GM12878 (cell line): ENCODE measurements at regions not wholly inside any gene's neighbourhood (a gene's known extent, or its start where the extent isn't known, plus 50 kb on each side); places are given as distances from the start of the nearest gene placed in this dataset.

Experiments used
- ATAC-seq: fragments of 200-7000 bp; cut with Tn5 transposase; 3 replicates; pipeline ENCODE4 v1.9.1; 2020; ENCODE audit warnings: mild to moderate bottlenecking, moderate library complexity
- BruUV-seq: library from RNA; stranded (reverse); fragments of 400-500 nt; replicated peaks from 2 replicates; lab custom pipeline; 2021; lab: Mats Ljungman, UMichigan
- CTCF ChIA-PET: fragments of 300-600 bp; sonication (Branson Sonifier 250); formaldehyde crosslinking; extraction: SDS; loops from one replicate; lab custom pipeline; 2021; ENCODE audit warnings: inconsistent platforms; lab: Yijun Ruan, JAX
- POLR2A ChIA-PET: fragments of 350-600 bp; formaldehyde crosslinking; extraction: SDS; loops from one replicate; lab custom pipeline; 2021; ENCODE audit warnings: inconsistent platforms; lab: Charles Lee
- RAD21 ChIA-PET: fragments of 300-600 bp; sonication (Branson Sonifier 250); formaldehyde crosslinking; loops from one replicate; lab custom pipeline; 2023; ENCODE audit warnings: antibody characterized with exemption; ENCODE audit not compliant: unreplicated experiment; lab: Charles Lee
- SMC1A ChIA-PET: fragments of 300-600 bp; sonication (Branson Sonifier 250); formaldehyde crosslinking; loops from one replicate; lab custom pipeline; 2023; ENCODE audit not compliant: unreplicated experiment, uncharacterized antibody; lab: Charles Lee
- DNase-seq: peaks from one replicate; pipeline ENCODE4 v3.0.0-alpha.2; 2011; ENCODE audit warnings: low read depth, low spot score
- FAIRE-seq: peaks from 3 replicates; lab custom pipeline; 2011; peaks lifted over from hg19 to GRCh38; lab: Jason Lieb, UNC
- H2AFZ ChIP-seq: 2 replicates; pipeline ENCODE4 v1.6.0; 2011; ENCODE audit warnings: low read depth, low read length, control low read depth; ENCODE audit not compliant: control insufficient read depth
- H3K27ac ChIP-seq: 2 replicates; pipeline ENCODE4 v1.5.1; 2011; ENCODE audit warnings: control low read depth; ENCODE audit not compliant: control insufficient read depth, insufficient read depth
- H3K27me3 ChIP-seq, 2 experiments: replicated peaks in 1 of 2; 2 replicates each; pipeline versions ENCODE4 v1.6.0 to v1.6.1; 2011; ENCODE audit warnings: low read length in 1 of 2; ENCODE audit not compliant: control insufficient read depth in 2 of 2, insufficient read depth in 2 of 2
- H3K36me3 ChIP-seq, 2 experiments: 2 replicates each; pipeline ENCODE4 v1.5.1; 2011; ENCODE audit warnings: low read length in 1 of 2; ENCODE audit not compliant: control insufficient read depth in 2 of 2, insufficient read depth in 2 of 2
- H3K4me1 ChIP-seq: 2 replicates; pipeline ENCODE4 v1.6.1; 2011; ENCODE audit warnings: mild to moderate bottlenecking, low read length, moderate library complexity, mixed read lengths; ENCODE audit not compliant: control insufficient read depth, insufficient read depth
- H3K4me2 ChIP-seq: 2 replicates; pipeline ENCODE4 v1.6.0; 2011; ENCODE audit warnings: control low read depth; ENCODE audit not compliant: control insufficient read depth, insufficient read depth
- H3K4me3 ChIP-seq: fragments of 200-600 bp; sonication (generic); 2 replicates; pipeline ENCODE4 v1.5.1; 2016
- H3K79me2 ChIP-seq: 2 replicates; pipeline ENCODE4 v1.6.0; 2011; ENCODE audit warnings: low read length; ENCODE audit not compliant: control insufficient read depth, insufficient read depth
- H3K9ac ChIP-seq: 2 replicates; pipeline ENCODE4 v1.8.0; 2011; ENCODE audit warnings: low read length, control low read depth, mixed read lengths; ENCODE audit not compliant: control insufficient read depth, insufficient read depth
- H3K9me3 ChIP-seq: replicated peaks from 3 replicates; pipeline ENCODE4 v1.5.1; 2011; ENCODE audit warnings: mild to moderate bottlenecking, low read length; ENCODE audit not compliant: control insufficient read depth, insufficient read depth
- H4K20me1 ChIP-seq: 2 replicates; pipeline ENCODE4 v1.6.0; 2011; ENCODE audit not compliant: control insufficient read depth, insufficient read depth
- BRCA1 ChIP-seq: IDR thresholded peaks from 2 replicates; pipeline ENCODE4 v1.6.1; 2011; ENCODE audit warnings: low read depth, low read length, improper control_type of control experiment
- CBX3 ChIP-seq: fragments of 200-600 bp; sonication (generic); IDR thresholded peaks from 2 replicates; pipeline ENCODE4 v1.6.1; 2016; ENCODE audit warnings: low read depth, borderline replicate concordance
- CEBPZ ChIP-seq: fragments of 150-350 bp; IDR thresholded peaks from 2 replicates; pipeline ENCODE4 v1.6.1; 2016; ENCODE audit warnings: low read depth, low read length
- ETV6 ChIP-seq, 2 experiments: fragments of 450-650 bp in 1 of 2; IDR thresholded peaks in 1 of 2; conservative IDR thresholded peaks in 1 of 2; 2 replicates each; pipeline ENCODE4 v1.6.1; 2014; ENCODE audit warnings: antibody characterized with exemption in 1 of 2, borderline replicate concordance in 1 of 2, low read depth in 1 of 2, mild to moderate bottlenecking in 1 of 2, moderate library complexity in 1 of 2
- FOXK2 ChIP-seq: fragments of 450-650 bp; IDR thresholded peaks from 2 replicates; pipeline ENCODE4 v1.6.1; 2017; ENCODE audit warnings: mild to moderate bottlenecking, moderate library complexity
- HDGF ChIP-seq: fragments of 450-650 bp; IDR thresholded peaks from 2 replicates; pipeline ENCODE4 v1.6.1; 2016; ENCODE audit warnings: antibody characterized with exemption
- IRF4 ChIP-seq: IDR thresholded peaks from 2 replicates; pipeline ENCODE4 v1.6.1; 2011; ENCODE audit warnings: low read depth, low read length
- NBN ChIP-seq: fragments of 450-650 bp; IDR thresholded peaks from 2 replicates; pipeline ENCODE4 v1.6.1; 2016
- NKRF ChIP-seq: fragments of 450-650 bp; conservative IDR thresholded peaks from 2 replicates; pipeline ENCODE4 v1.6.1; 2017; ENCODE audit warnings: mild to moderate bottlenecking, moderate library complexity
- SMAD1 ChIP-seq: fragments of 450-650 bp; IDR thresholded peaks from 2 replicates; pipeline ENCODE4 v1.6.1; 2018; ENCODE audit warnings: mild to moderate bottlenecking, low read depth; ENCODE audit not compliant: partially characterized antibody
- SPI1 ChIP-seq: IDR thresholded peaks from 2 replicates; pipeline ENCODE4 v1.6.1; 2011; ENCODE audit warnings: low read depth, mild to moderate bottlenecking, low read length, moderate library complexity, borderline replicate concordance; ENCODE audit not compliant: insufficient read depth
- SUPT20H ChIP-seq: IDR thresholded peaks from 2 replicates; pipeline ENCODE4 v1.6.1; 2011; ENCODE audit warnings: low read depth, mild to moderate bottlenecking, low read length, moderate library complexity, borderline replicate concordance; ENCODE audit not compliant: control insufficient read depth
- TCF12 ChIP-seq: IDR thresholded peaks from 2 replicates; pipeline ENCODE4 v1.6.1; 2011; ENCODE audit warnings: low read depth, mild to moderate bottlenecking, low read length
- USF2 ChIP-seq: IDR thresholded peaks from 2 replicates; pipeline ENCODE4 v1.6.1; 2011; ENCODE audit warnings: low read depth, low read length, improper control_type of control experiment, borderline replicate concordance
- WGBS: methylation state at CpG from one replicate; pipeline ENCODE4 v1.1.6; 2016; ENCODE audit warnings: low lambda C conversion rate; ENCODE audit not compliant: insufficient replicate concordance, insufficient coverage; ENCODE audit errors: missing lambda C conversion rate; 5-methylcytosine and 5-hydroxymethylcytosine counted together
- in situ Hi-C: fragments of 300-500 bp; cut with MboI; formaldehyde crosslinking; loops from 9 replicates; pipeline ENCODE4 v1.14.3; 2018; ENCODE audit warnings: mixed read lengths
- intact Hi-C: fragments of 100-400 bp; cut with micrococcal nuclease; formaldehyde crosslinking; loops from one replicate; pipeline ENCODE4 v1.14.2; 2022; ENCODE audit not compliant: unreplicated experiment
- TF ChIP-seq, protein P1 (sequence below): fragments of 450-650 bp; IDR thresholded peaks from 2 replicates; pipeline ENCODE4 v1.6.1; 2017; ENCODE audit warnings: borderline replicate concordance

DNA sequence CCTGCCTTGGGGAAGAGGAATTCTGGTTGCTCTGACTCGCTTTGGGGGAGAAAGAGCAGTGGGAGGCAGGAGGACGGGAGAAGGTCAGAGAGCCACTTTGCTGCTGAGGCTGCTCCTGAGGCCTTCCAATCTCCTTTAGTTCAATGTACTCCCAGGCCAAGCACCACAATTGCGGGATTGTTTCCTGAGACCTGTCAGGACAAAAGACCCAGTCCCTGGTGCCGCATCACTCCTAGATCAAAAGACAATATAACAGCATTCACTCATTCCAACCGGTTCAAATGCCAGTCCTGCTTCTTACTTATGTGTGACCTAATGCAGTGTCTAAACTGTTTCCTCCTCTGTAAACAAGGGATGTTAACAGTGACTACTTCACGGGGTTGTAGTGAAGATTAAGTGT lies 106.4 kb downstream of the TRIML1 start:
- CTCF ChIA-PET: no interaction called here
- Histone ChIP-seq H3K27ac (no peak overlapping the region), H3K27me3 (no peaks in the 10 kb centered on the region), H2AFZ (no peak overlapping the region), H3K4me3 (no peak overlapping the region), H3K36me3 (no peaks in the 10 kb centered on the region), H3K4me1 (no peaks in the 10 kb centered on the region), H3K9ac (no peak overlapping the region), H4K20me1 (no peaks in the 10 kb centered on the region), H3K79me2 (no peaks in the 10 kb centered on the region), H3K4me2 (no peak overlapping the region), H3K9me3 (no peaks in the 10 kb centered on the region)
- DNase-seq: no peak
- 20% methylated on average over 6 of the region's 6 CpGs for WGBS
- RAD21 ChIA-PET: no interaction called here
- FAIRE-seq: no peak
- POLR2A ChIA-PET: no interaction called here
- SMC1A ChIA-PET: no interaction called here
- BruUV-seq: no TSS peak
- intact Hi-C loops (no loop called here), in situ Hi-C loops (no loop called here)
- ATAC-seq: no peak
- TF ChIP-seq ETV6 (conservative IDR thresholded peaks at IDR 0.05 in 1 of 2, IDR thresholded peaks at IDR 0.05 in 1 of 2; ENCODE audit: borderline replicate concordance in 1 of 2, low read depth in 1 of 2) (no peak), IRF4 (no peak), SUPT20H (no peak), TCF12 (no peak), FOXK2 (no peak), USF2 (no peak), SPI1 (no peak), NBN (no peak), BRCA1 (no peak), CEBPZ (no peak), HDGF (no peak), CBX3 (no peak), NKRF (no peak), SMAD1 (no peak)
- TF ChIP-seq, protein P1, sequence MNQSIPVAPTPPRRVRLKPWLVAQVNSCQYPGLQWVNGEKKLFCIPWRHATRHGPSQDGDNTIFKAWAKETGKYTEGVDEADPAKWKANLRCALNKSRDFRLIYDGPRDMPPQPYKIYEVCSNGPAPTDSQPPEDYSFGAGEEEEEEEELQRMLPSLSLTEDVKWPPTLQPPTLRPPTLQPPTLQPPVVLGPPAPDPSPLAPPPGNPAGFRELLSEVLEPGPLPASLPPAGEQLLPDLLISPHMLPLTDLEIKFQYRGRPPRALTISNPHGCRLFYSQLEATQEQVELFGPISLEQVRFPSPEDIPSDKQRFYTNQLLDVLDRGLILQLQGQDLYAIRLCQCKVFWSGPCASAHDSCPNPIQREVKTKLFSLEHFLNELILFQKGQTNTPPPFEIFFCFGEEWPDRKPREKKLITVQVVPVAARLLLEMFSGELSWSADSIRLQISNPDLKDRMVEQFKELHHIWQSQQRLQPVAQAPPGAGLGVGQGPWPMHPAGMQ: no peak
